ENCODE measurements at regions not wholly inside any gene's neighbourhood (a gene's known extent, or its start where the extent isn't known, plus 50 kb on each side); places are given as distances from the start of the nearest gene placed in this dataset.
A peak's percentile ranks its signal among the peaks of the same experiment; 100 is the strongest.

GRCh38 chr1:67563684-67564083, 121.3 kb upstream of the GADD45A start:
- intact Hi-C loops (cut with DNase I): loop anchor here (5.0 to 10.0 kb wide), 3 partner anchors 121 to 194 kb away; partner anchors contain the start of gene GADD45A (in 1 of the 2)
- H3K4me1 ChIP-seq (replicated peaks in 1 of 2): peaks cover 3 to 18% of the 10 kb centered on the region in 2 donors
- no peak for TF ChIP-seq CTCF (IDR thresholded peaks at IDR 0.05)
- TF ChIP-seq POLR2A (IDR thresholded peaks at IDR 0.05): no peak
- H3K9me3 ChIP-seq (replicated peaks in 1 of 3): no peaks in the 10 kb centered on the region
- peak overlapping the region in 2 of 5 donors; percentile 70 to 75 for H3K27ac ChIP-seq
- H3K27me3 ChIP-seq: no peaks in the 10 kb centered on the region
- H3K4me3 ChIP-seq: no peak overlapping the region
- H3K36me3 ChIP-seq (replicated peaks in 1 of 2): no peaks in the 10 kb centered on the region
- DNase-seq: no peak
- WGBS, 4 donors: 77 to 90% (median 90%) methylated on average over 2 of the region's 2 CpGs

GRCh38 chr1:67564193-67564592, 120.8 kb upstream of the GADD45A start:
- Histone ChIP-seq H3K4me3 (no peak overlapping the region), H3K4me1 (replicated peaks in 1 of 2) (peaks cover 3 to 12% of the 10 kb centered on the region in 2 donors), H3K27ac (peak overlapping the region in 2 of 5 donors; percentile 70 to 75), H3K9me3 (replicated peaks in 1 of 3) (no peaks in the 10 kb centered on the region), H3K36me3 (replicated peaks in 1 of 2) (no peaks in the 10 kb centered on the region), H3K27me3 (no peaks in the 10 kb centered on the region)
- DNase-seq: peak in 6 of 7 donors; percentile 32 to 71 (median 45)
- 48 to 59% (median 57%) methylated on average over 8 of the region's 8 CpGs for WGBS, 4 donors
- no peak for TF ChIP-seq CTCF (IDR thresholded peaks at IDR 0.05)
- TF ChIP-seq POLR2A (IDR thresholded peaks at IDR 0.05): no peak
- intact Hi-C loops (cut with DNase I): loop anchor here (5.0 to 10.0 kb wide), 3 partner anchors 121 to 193 kb away; partner anchors contain the start of gene GADD45A (in 1 of the 2)

- no peak for DNase-seq
- intact Hi-C loops (cut with DNase I): loop anchor here (10.0 kb wide), 2 partner anchors 118 to 188 kb away; partner anchors contain the start of gene GADD45A (in 1 of the 2)
- WGBS, 4 donors: 85 to 100% (median 87%) methylated on average over 2 of the region's 2 CpGs
Observed at GRCh38 chr1:67566803-67567377, 118.1 kb upstream of the GADD45A start.

More at GRCh38 chr1:67566803-67567377, 118.1 kb upstream of the GADD45A start:
- Histone ChIP-seq H3K4me1 (replicated peaks in 1 of 2) (peaks cover 1 to 4% of the 10 kb centered on the region in 2 donors), H3K27ac (no peak overlapping the region), H3K27me3 (no peaks in the 10 kb centered on the region), H3K36me3 (replicated peaks in 1 of 2) (no peaks in the 10 kb centered on the region), H3K4me3 (no peak overlapping the region), H3K9me3 (replicated peaks in 1 of 3) (no peaks in the 10 kb centered on the region)
- TF ChIP-seq CTCF (IDR thresholded peaks at IDR 0.05) (no peak), POLR2A (IDR thresholded peaks at IDR 0.05) (no peak)
